Immature natural killer cell (primary cell): ENCODE measurements at regions not wholly inside any gene's neighbourhood (a gene's known extent, or its start where the extent isn't known, plus 50 kb on each side); places are given as distances from the start of the nearest gene placed in this dataset.
"Not testable (repeated sequence)": the region's sequence is repeated elsewhere in the genome, so short reads cannot be mapped to it uniquely, and the experiment has no call there.

Experiments
- DNase-seq, 3 donors: peaks; one replicate each; pipeline ENCODE4 v3.0.0; 2022; ENCODE audit warnings: mixed read lengths in 1 of 3
- H3K27ac Mint-ChIP-seq, 6 donors: one replicate each; pipeline ENCODE4 v1.8.0; 2020; ENCODE audit warnings: mixed read lengths in 6 of 6, mild to moderate bottlenecking in 5 of 6, inconsistent platforms in 4 of 6, moderate library complexity in 3 of 6
- H3K27me3 Mint-ChIP-seq, 3 donors: one replicate each; pipeline ENCODE4 v1.8.0; 2020 to 2021; ENCODE audit warnings: low read depth in 3 of 3, mild to moderate bottlenecking in 3 of 3, mixed read lengths in 3 of 3, moderate library complexity in 3 of 3, inconsistent platforms in 1 of 3
- H3K36me3 Mint-ChIP-seq, 3 donors: one replicate each; pipeline ENCODE4 v1.8.0; 2020; ENCODE audit warnings: mixed read lengths in 3 of 3, inconsistent platforms in 2 of 3, mild to moderate bottlenecking in 2 of 3
- H3K4me1 Mint-ChIP-seq, 2 donors: one replicate each; pipeline ENCODE4 v1.8.0; 2020; ENCODE audit warnings: inconsistent platforms in 2 of 2, mild to moderate bottlenecking in 2 of 2, mixed read lengths in 2 of 2, moderate library complexity in 1 of 2
- H3K4me3 Mint-ChIP-seq, 5 donors: one replicate each; pipeline ENCODE4 v1.8.0; 2020; ENCODE audit warnings: mild to moderate bottlenecking in 5 of 5, mixed read lengths in 5 of 5, inconsistent platforms in 3 of 5, moderate library complexity in 3 of 5
- H3K9me3 Mint-ChIP-seq, 6 donors: one replicate each; pipeline ENCODE4 v1.8.0; 2020; ENCODE audit warnings: mild to moderate bottlenecking in 6 of 6, mixed read lengths in 6 of 6, inconsistent platforms in 4 of 6, moderate library complexity in 3 of 6

GRCh38 chr2:53610260-53610659 is 157.3 kb upstream of the CHAC2 start:
- Mint-ChIP-seq H3K27ac (no peak overlapping the region), H3K4me1 (no peaks in the 10 kb centered on the region), H3K27me3 (peaks cover 2 to 8% (median 2%) of the 10 kb centered on the region in 3 donors), H3K4me3 (no peak overlapping the region), H3K9me3 (peaks cover 0 to 4% (median 0%) of the 10 kb centered on the region in 6 donors), H3K36me3 (no peaks in the 10 kb centered on the region)
- DNase-seq, result no peak

- H3K4me1 Mint-ChIP-seq, result no peaks in the 10 kb centered on the region
- peaks cover 0 to 4% (median 0%) of the 10 kb centered on the region in 6 donors for H3K9me3 Mint-ChIP-seq
- H3K36me3 Mint-ChIP-seq, result no peaks in the 10 kb centered on the region
Observed at GRCh38 chr2:53609551-53609950, 158.1 kb upstream of the CHAC2 start.

GRCh38 chr2:53608293-53608692 is 159.3 kb upstream of the CHAC2 start:
- Mint-ChIP-seq H3K27ac (no peak overlapping the region), H3K4me1 (no peaks in the 10 kb centered on the region)
- DNase-seq, result no peak

More at GRCh38 chr2:53609551-53609950, 158.1 kb upstream of the CHAC2 start:
- Mint-ChIP-seq H3K4me3 (no peak overlapping the region), H3K27me3 (peaks cover 0 to 4% (median 2%) of the 10 kb centered on the region in 3 donors), H3K27ac (no peak overlapping the region)
- no peak for DNase-seq

GRCh38 chr2:53600815-53601214 is 166.8 kb upstream of the CHAC2 start:
- Mint-ChIP-seq H3K27ac (no peak overlapping the region), H3K4me1 (no peaks in the 10 kb centered on the region), H3K27me3 (peaks cover 0 to 6% (median 2%) of the 10 kb centered on the region in 3 donors), H3K9me3 (peaks cover 0 to 5% (median 0%) of the 10 kb centered on the region in 6 donors), H3K36me3 (no peaks in the 10 kb centered on the region), H3K4me3 (no peak overlapping the region)
- DNase-seq, result no peak

More at GRCh38 chr2:53608293-53608692, 159.3 kb upstream of the CHAC2 start:
- peaks cover 0 to 4% (median 2%) of the 10 kb centered on the region in 3 donors for H3K27me3 Mint-ChIP-seq
- no peak overlapping the region for H3K4me3 Mint-ChIP-seq
- H3K36me3 Mint-ChIP-seq, result no peaks in the 10 kb centered on the region
- H3K9me3 Mint-ChIP-seq, result peaks cover 0 to 6% (median 0%) of the 10 kb centered on the region in 6 donors

DNA sequence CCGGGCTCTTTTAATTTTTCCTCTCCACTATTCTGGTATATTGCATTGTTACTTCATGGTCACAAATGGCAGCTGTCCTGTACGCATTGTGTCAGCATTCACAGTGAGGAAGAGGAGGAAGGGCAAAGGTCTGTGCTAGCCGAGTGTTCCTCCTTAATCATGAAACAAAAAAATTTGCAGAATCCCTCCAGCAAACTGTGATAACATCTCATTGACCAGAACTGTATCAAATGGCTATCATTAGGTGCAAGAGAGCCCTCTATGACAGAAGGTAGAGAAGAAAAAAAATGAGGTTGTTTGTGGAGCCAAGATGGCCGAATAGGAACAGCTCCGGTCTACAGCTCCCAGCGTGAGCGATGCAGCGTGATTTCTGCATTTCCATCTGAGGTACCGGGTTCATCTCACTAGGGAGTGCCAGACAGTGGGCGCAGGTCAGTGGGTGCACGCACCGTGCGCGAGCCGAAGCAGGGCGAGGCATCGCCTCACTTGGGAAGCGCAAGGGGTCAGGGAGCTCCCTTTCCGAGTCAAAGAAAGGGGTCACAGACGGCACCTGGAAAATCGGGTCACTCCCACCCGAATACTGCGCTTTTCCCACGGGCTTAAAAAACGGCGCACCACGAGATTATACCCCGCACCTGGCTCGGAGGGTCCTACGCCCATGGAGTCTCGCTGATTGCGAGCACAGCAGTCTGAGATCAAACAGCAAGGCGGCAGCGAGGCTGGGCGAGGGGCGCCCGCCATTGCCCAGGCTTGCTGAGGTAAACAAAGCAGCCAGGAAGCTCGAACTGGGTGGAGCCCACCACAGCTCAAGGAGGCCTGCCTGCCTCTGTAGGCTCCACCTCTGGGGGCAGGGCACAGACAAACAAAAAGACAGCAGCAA is 180.6 kb upstream of the CHAC2 start:
- H3K4me1 Mint-ChIP-seq, H3K27me3 Mint-ChIP-seq, H3K36me3 Mint-ChIP-seq, H3K9me3 Mint-ChIP-seq: not testable (repeated sequence)
- Mint-ChIP-seq H3K4me3 (peak overlapping the region in 3 of 5 donors; percentile 6 to 80 (median 40)), H3K27ac (peak overlapping the region in 2 of 6 donors; percentile 80 to 85)
- peak in 1 of 3 donors; percentile 19 for DNase-seq

DNA sequence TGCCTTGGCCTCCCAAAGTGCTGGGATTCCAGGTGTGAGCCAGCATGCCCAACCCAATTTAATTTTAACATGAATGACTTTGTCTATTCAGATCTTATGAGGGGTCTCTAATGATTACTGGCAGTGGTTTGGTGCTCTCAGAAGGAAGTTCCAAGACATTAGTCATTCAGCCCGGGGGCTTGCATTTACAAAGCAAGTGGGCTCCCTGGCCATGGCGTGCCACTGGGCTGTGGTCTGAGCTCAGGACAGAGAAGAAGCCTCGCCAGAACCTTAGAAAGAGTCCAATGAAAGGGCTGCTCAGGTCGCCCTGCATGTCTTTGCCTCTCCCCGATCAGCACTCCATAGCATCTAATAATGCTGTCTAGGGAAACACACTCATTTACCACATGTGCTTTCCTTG is 182.6 kb upstream of the CHAC2 start:
- DNase-seq, result no peak
- no peaks in the 10 kb centered on the region for H3K36me3 Mint-ChIP-seq
- H3K27me3 Mint-ChIP-seq, result peaks cover 0 to 8% (median 2%) of the 10 kb centered on the region in 3 donors
- no peak overlapping the region for H3K4me3 Mint-ChIP-seq
- peaks cover 0 to 2% (median 0%) of the 10 kb centered on the region in 6 donors for H3K9me3 Mint-ChIP-seq
- no peaks in the 10 kb centered on the region for H3K4me1 Mint-ChIP-seq
- H3K27ac Mint-ChIP-seq, result no peak overlapping the region

- no peak for DNase-seq
- peaks cover 0 to 3% (median 0%) of the 10 kb centered on the region in 6 donors for H3K9me3 Mint-ChIP-seq
- no peak overlapping the region for H3K27ac Mint-ChIP-seq
- no peak overlapping the region for H3K4me3 Mint-ChIP-seq
- H3K27me3 Mint-ChIP-seq, result peaks cover 0 to 8% (median 2%) of the 10 kb centered on the region in 3 donors
- no peaks in the 10 kb centered on the region for H3K36me3 Mint-ChIP-seq
- no peaks in the 10 kb centered on the region for H3K4me1 Mint-ChIP-seq
Observed at GRCh38 chr2:53583583-53583982, 184.0 kb upstream of the CHAC2 start.

DNA sequence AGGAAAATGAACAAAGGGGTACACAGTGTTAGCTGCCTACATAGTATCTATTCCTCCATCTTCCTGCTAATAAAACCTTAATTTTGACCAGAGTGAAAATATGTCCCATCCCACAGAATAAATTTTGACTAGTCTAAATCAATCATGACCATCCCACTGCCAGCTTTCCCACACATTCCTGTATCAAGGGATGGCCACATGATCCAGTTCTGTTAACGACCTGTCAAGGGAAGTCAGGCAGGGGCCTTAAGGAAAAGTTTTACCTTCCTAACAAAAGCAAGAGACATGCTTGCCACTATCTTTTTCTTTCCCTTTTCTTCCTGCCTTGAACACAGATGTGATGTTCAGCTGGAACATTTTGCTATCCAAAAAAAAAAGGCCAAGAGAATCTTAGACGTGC is 185.0 kb upstream of the CHAC2 start:
- DNase-seq, result no peak
- peaks cover 0 to 3% (median 0%) of the 10 kb centered on the region in 6 donors for H3K9me3 Mint-ChIP-seq
- H3K27me3 Mint-ChIP-seq, result peaks cover 0 to 8% (median 2%) of the 10 kb centered on the region in 3 donors
- H3K36me3 Mint-ChIP-seq, result no peaks in the 10 kb centered on the region
- H3K4me3 Mint-ChIP-seq, result no peak overlapping the region
- H3K4me1 Mint-ChIP-seq, result no peaks in the 10 kb centered on the region
- no peak overlapping the region for H3K27ac Mint-ChIP-seq

- Mint-ChIP-seq H3K36me3 (no peaks in the 10 kb centered on the region), H3K9me3 (peaks cover 0 to 2% (median 0%) of the 10 kb centered on the region in 6 donors), H3K4me1 (no peaks in the 10 kb centered on the region), H3K27ac (no peak overlapping the region), H3K27me3 (peaks cover 0 to 5% (median 2%) of the 10 kb centered on the region in 3 donors), H3K4me3 (no peak overlapping the region)
- DNase-seq, result no peak
Observed at GRCh38 chr2:53576166-53576565, 191.4 kb upstream of the CHAC2 start.

DNA sequence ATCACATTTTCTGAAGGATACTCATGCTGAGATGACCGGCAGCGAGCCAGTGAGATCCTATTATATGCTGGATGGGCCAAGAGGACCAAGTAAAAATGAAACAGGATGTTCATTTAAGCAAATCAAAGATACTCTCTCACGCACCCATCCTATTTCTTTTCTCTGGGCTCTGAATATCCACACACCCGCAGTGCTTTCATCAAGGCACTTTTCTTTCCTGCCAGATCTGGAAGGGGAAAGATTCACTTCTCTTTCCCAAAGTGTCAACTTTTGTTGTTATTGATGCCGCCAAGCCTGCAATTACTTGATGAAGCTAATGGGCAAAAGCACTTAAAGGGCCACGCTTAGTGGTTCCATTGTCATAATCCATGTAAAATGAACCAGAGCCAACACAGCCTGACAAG is 191.9 kb upstream of the CHAC2 start:
- H3K9me3 Mint-ChIP-seq, result peaks cover 0 to 2% (median 0%) of the 10 kb centered on the region in 6 donors
- peaks cover 0 to 5% (median 2%) of the 10 kb centered on the region in 3 donors for H3K27me3 Mint-ChIP-seq
- H3K27ac Mint-ChIP-seq, result no peak overlapping the region
- no peaks in the 10 kb centered on the region for H3K4me1 Mint-ChIP-seq
- H3K4me3 Mint-ChIP-seq, result no peak overlapping the region
- no peaks in the 10 kb centered on the region for H3K36me3 Mint-ChIP-seq
- DNase-seq, result no peak

DNA sequence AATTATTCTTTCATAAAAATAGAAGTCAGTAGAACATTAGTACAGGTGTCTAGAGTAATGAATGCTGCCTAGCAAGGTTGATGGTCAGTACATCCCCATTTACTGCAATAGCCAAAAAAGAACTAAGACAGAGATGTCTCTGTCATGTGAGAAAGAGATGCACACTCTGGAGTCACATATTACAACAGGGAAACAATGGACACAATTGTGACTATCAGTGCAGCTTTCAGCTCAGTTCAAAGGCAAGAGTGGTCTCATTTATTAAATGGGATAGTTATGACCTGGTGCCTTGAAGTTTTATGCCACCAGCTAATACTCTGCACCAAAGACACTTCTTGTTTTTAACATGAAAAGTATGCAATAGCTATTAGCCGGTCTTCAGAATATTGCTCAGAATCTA is 194.9 kb upstream of the CHAC2 start:
- Mint-ChIP-seq H3K9me3 (peaks cover 0 to 2% (median 0%) of the 10 kb centered on the region in 6 donors), H3K4me1 (no peaks in the 10 kb centered on the region), H3K36me3 (no peaks in the 10 kb centered on the region), H3K27ac (no peak overlapping the region), H3K27me3 (peaks cover 0 to 5% (median 0%) of the 10 kb centered on the region in 3 donors), H3K4me3 (no peak overlapping the region)
- no peak for DNase-seq

GRCh38 chr2:53569957-53570727 is 197.5 kb upstream of the CHAC2 start:
- Mint-ChIP-seq H3K9me3 (peaks cover 0 to 2% (median 0%) of the 10 kb centered on the region in 6 donors), H3K27ac (no peak overlapping the region), H3K4me1 (no peaks in the 10 kb centered on the region), H3K4me3 (no peak overlapping the region), H3K36me3 (no peaks in the 10 kb centered on the region), H3K27me3 (no peaks in the 10 kb centered on the region)
- DNase-seq, result no peak

GRCh38 chr2:53568469-53568868 is 199.1 kb upstream of the CHAC2 start:
- H3K4me3 Mint-ChIP-seq, result no peak overlapping the region
- H3K27ac Mint-ChIP-seq, result no peak overlapping the region
- DNase-seq, result no peak
- peaks cover 0 to 2% (median 0%) of the 10 kb centered on the region in 6 donors for H3K9me3 Mint-ChIP-seq
- no peaks in the 10 kb centered on the region for H3K4me1 Mint-ChIP-seq
- no peaks in the 10 kb centered on the region for H3K36me3 Mint-ChIP-seq
- H3K27me3 Mint-ChIP-seq, result no peaks in the 10 kb centered on the region

DNA sequence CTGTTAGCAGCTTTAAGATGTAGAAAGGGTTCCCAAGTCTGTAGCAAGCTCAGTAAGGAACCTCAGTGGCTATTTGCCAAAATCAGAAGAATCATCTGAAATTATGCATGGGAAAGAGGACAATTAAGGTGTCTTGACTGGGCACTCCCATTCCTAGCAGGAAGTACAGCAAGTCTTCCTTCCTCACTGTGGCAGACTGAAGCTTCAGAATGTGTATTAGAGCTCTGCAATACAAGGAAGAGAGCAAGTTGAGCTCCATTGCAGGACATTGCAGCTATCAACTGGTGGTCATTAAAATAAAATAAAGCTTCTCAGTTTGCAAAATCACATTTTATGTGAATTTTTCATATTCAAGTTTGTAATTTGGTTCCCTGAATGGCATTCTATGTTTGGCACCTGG is 200.5 kb upstream of the CHAC2 start:
- peaks cover 0 to 4% (median 0%) of the 10 kb centered on the region in 6 donors for H3K9me3 Mint-ChIP-seq
- H3K4me1 Mint-ChIP-seq, result no peaks in the 10 kb centered on the region
- no peak overlapping the region for H3K4me3 Mint-ChIP-seq
- H3K27ac Mint-ChIP-seq, result no peak overlapping the region
- no peak for DNase-seq
- no peaks in the 10 kb centered on the region for H3K36me3 Mint-ChIP-seq
- H3K27me3 Mint-ChIP-seq, result no peaks in the 10 kb centered on the region
